Astrocyte (in vitro differentiated cells and primary cell): ENCODE measurements at regions not wholly inside any gene's neighbourhood (a gene's known extent, or its start where the extent isn't known, plus 50 kb on each side); places are given as distances from the start of the nearest gene placed in this dataset.

Experiments used
- DNase-seq: peaks from one replicate; pipeline ENCODE4 v3.0.0-alpha.2; 2010; ENCODE audit warnings: low read depth
- FAIRE-seq: peaks from 2 replicates; lab custom pipeline; 2011; peaks lifted over from hg19 to GRCh38; lab: Jason Lieb, UNC
- H2AFZ ChIP-seq: 2 replicates; pipeline ENCODE4 v1.6.0; 2012; ENCODE audit warnings: low read depth, low read length, inconsistent platforms
- H3K27ac ChIP-seq: 2 replicates; pipeline ENCODE4 v1.5.1; 2011; ENCODE audit warnings: low read depth, low read length, inconsistent platforms
- H3K27me3 ChIP-seq: 2 replicates; pipeline ENCODE4 v1.6.0; 2011; ENCODE audit warnings: low read length, inconsistent platforms; ENCODE audit not compliant: insufficient read depth
- H3K36me3 ChIP-seq: 2 replicates; pipeline ENCODE4 v1.5.1; 2011; ENCODE audit warnings: low read length, inconsistent platforms; ENCODE audit not compliant: insufficient read depth
- H3K4me1 ChIP-seq: 2 replicates; pipeline ENCODE4 v1.5.1; 2011; ENCODE audit warnings: low read length, inconsistent platforms; ENCODE audit not compliant: insufficient read depth
- H3K4me2 ChIP-seq: 2 replicates; pipeline ENCODE4 v1.6.0; 2012; ENCODE audit warnings: low read length, inconsistent platforms
- H3K4me3 ChIP-seq: 2 replicates; pipeline ENCODE4 v1.5.1; 2011; ENCODE audit warnings: low read depth, mild to moderate bottlenecking, low read length, inconsistent platforms; ENCODE audit not compliant: insufficient read depth
- H3K79me2 ChIP-seq: 2 replicates; pipeline ENCODE4 v1.6.0; 2012; ENCODE audit warnings: mild to moderate bottlenecking, low read length, inconsistent platforms; ENCODE audit not compliant: insufficient read depth
- H3K9ac ChIP-seq: 2 replicates; pipeline ENCODE4 v1.6.0; 2012; ENCODE audit warnings: mild to moderate bottlenecking, low read length, inconsistent platforms
- H3K9me3 ChIP-seq: 2 replicates; pipeline ENCODE4 v1.5.1; 2012; ENCODE audit warnings: low read depth, mild to moderate bottlenecking, low read length, inconsistent platforms; ENCODE audit not compliant: insufficient read depth
- H4K20me1 ChIP-seq: 2 replicates; pipeline ENCODE4 v1.6.0; 2012; ENCODE audit warnings: low read length, inconsistent platforms; ENCODE audit not compliant: insufficient read depth
- H3K27ac Mint-ChIP-seq: one replicate; pipeline ENCODE4 v1.8.0; 2021; ENCODE audit warnings: mild to moderate bottlenecking, mixed read lengths; ENCODE audit not compliant: unreplicated experiment
- H3K27me3 Mint-ChIP-seq: one replicate; pipeline ENCODE4 v1.8.0; 2021; ENCODE audit warnings: low read depth, mixed read lengths; ENCODE audit not compliant: unreplicated experiment
- H3K36me3 Mint-ChIP-seq: one replicate; pipeline ENCODE4 v1.8.0; 2021; ENCODE audit warnings: low read depth, mixed read lengths; ENCODE audit not compliant: unreplicated experiment
- H3K4me1 Mint-ChIP-seq: one replicate; pipeline ENCODE4 v1.8.0; 2021; ENCODE audit warnings: low read depth, mixed read lengths; ENCODE audit not compliant: unreplicated experiment
- H3K4me3 Mint-ChIP-seq: one replicate; pipeline ENCODE4 v1.8.0; 2021; ENCODE audit warnings: mild to moderate bottlenecking, moderate library complexity, mixed read lengths; ENCODE audit not compliant: unreplicated experiment
- H3K9me3 Mint-ChIP-seq: one replicate; pipeline ENCODE4 v1.8.0; 2021; ENCODE audit warnings: mild to moderate bottlenecking, mixed read lengths; ENCODE audit not compliant: unreplicated experiment
- CTCF ChIP-seq: IDR thresholded peaks from 2 replicates; pipeline ENCODE4 v1.5.1; 2011; ENCODE audit warnings: low read depth, mild to moderate bottlenecking, inconsistent platforms, low read length, moderate library complexity; ENCODE audit not compliant: insufficient read depth
- EZH2 ChIP-seq: IDR thresholded peaks from 2 replicates; pipeline ENCODE4 v1.6.1; 2012; ENCODE audit warnings: mild to moderate bottlenecking, low read length, inconsistent platforms; ENCODE audit not compliant: insufficient read depth

GRCh38 chr5:29944327-29944726 lies 1249.2 kb upstream of the CDH6 start:
- Histone ChIP-seq H3K4me1 (no peaks in the 10 kb centered on the region), H3K9me3 (no peaks in the 10 kb centered on the region), H3K36me3 (no peaks in the 10 kb centered on the region), H3K27ac (no peak overlapping the region), H3K79me2 (no peaks in the 10 kb centered on the region), H3K9ac (no peak overlapping the region), H4K20me1 (no peaks in the 10 kb centered on the region), H2AFZ (no peak overlapping the region), H3K4me2 (no peak overlapping the region), H3K4me3 (no peak overlapping the region), H3K27me3 (no peaks in the 10 kb centered on the region)
- Mint-ChIP-seq H3K27me3 (no peaks in the 10 kb centered on the region), H3K9me3 (no peaks in the 10 kb centered on the region), H3K27ac (no peak overlapping the region), H3K4me3 (no peak overlapping the region), H3K36me3 (no peaks in the 10 kb centered on the region), H3K4me1 (no peaks in the 10 kb centered on the region)
- no peak for TF ChIP-seq EZH2
- TF ChIP-seq CTCF, result no peak
- FAIRE-seq, result no peak
- DNase-seq, result no peak

- H3K27me3 Mint-ChIP-seq, result no peaks in the 10 kb centered on the region
- H3K27me3 ChIP-seq, result no peaks in the 10 kb centered on the region
- no peak for DNase-seq
- H3K27ac Mint-ChIP-seq, result no peak overlapping the region
- H3K36me3 ChIP-seq, result no peaks in the 10 kb centered on the region
- no peaks in the 10 kb centered on the region for H3K9me3 ChIP-seq
- no peak overlapping the region for H3K4me3 Mint-ChIP-seq
- H3K9ac ChIP-seq, result no peak overlapping the region
- no peak overlapping the region for H3K27ac ChIP-seq
- H2AFZ ChIP-seq, result no peak overlapping the region
- H3K9me3 Mint-ChIP-seq, result no peaks in the 10 kb centered on the region
- TF ChIP-seq EZH2 (no peak), CTCF (no peak)
- no peaks in the 10 kb centered on the region for H4K20me1 ChIP-seq
- no peak overlapping the region for H3K4me2 ChIP-seq
- no peak overlapping the region for H3K4me3 ChIP-seq
- H3K4me1 Mint-ChIP-seq, result no peaks in the 10 kb centered on the region
- H3K36me3 Mint-ChIP-seq, result no peaks in the 10 kb centered on the region
- FAIRE-seq, result no peak
- no peaks in the 10 kb centered on the region for H3K79me2 ChIP-seq
- no peaks in the 10 kb centered on the region for H3K4me1 ChIP-seq
Measured at GRCh38 chr5:29942089-29942488, 1251.4 kb upstream of the CDH6 start.

- Histone ChIP-seq H3K4me2 (no peak overlapping the region), H3K9ac (no peak overlapping the region), H2AFZ (no peak overlapping the region), H4K20me1 (no peaks in the 10 kb centered on the region), H3K27me3 (no peaks in the 10 kb centered on the region), H3K4me1 (no peaks in the 10 kb centered on the region), H3K36me3 (no peaks in the 10 kb centered on the region), H3K79me2 (no peaks in the 10 kb centered on the region), H3K27ac (no peak overlapping the region), H3K4me3 (no peak overlapping the region), H3K9me3 (no peaks in the 10 kb centered on the region)
- FAIRE-seq (no peak), DNase-seq (no peak)
- H3K36me3 Mint-ChIP-seq, result no peaks in the 10 kb centered on the region
- H3K9me3 Mint-ChIP-seq, result no peaks in the 10 kb centered on the region
- H3K4me3 Mint-ChIP-seq, result no peak overlapping the region
- no peak for TF ChIP-seq CTCF
- TF ChIP-seq EZH2, result no peak
- H3K4me1 Mint-ChIP-seq, result peaks cover 4% of the 10 kb centered on the region
- no peaks in the 10 kb centered on the region for H3K27me3 Mint-ChIP-seq
- H3K27ac Mint-ChIP-seq, result no peak overlapping the region
Measured at GRCh38 chr5:29939988-29940387, 1253.5 kb upstream of the CDH6 start.
